ENCODE measurements at regions not wholly inside any gene's neighbourhood (a gene's known extent, or its start where the extent isn't known, plus 50 kb on each side); places are given as distances from the start of the nearest gene placed in this dataset.

GRCh38 chr5:176727983-176728675 is 80.8 kb downstream of the TSPAN17 start:
- 58 to 61% methylated on average over 15 of the region's 15 CpGs for WGBS, 2 experiments (ENCODE audit: low coverage in 1 of 2, low lambda C conversion rate in 2 of 2, missing lambda C conversion rate in 2 of 2)
- peaks cover 49% of the 10 kb centered on the region for H3K27me3 ChIP-seq (replicated peaks; ENCODE audit: insufficient read depth)
- H4K20me1 ChIP-seq (ENCODE audit: insufficient read depth): no peaks in the 10 kb centered on the region
- H2AFZ ChIP-seq: no peak overlapping the region
- H3K27ac ChIP-seq: no peak overlapping the region
- no peaks in the 10 kb centered on the region for H3K4me1 ChIP-seq (ENCODE audit: insufficient read depth)
- H3K4me3 ChIP-seq: no peak overlapping the region
- in situ Hi-C loops (cut with MboI): no loop called here
- no peaks in the 10 kb centered on the region for H3K9me3 ChIP-seq (ENCODE audit: low read depth)
- no peak overlapping the region for H3K9ac ChIP-seq
- TF ChIP-seq EZH2phosphoT487 (IDR thresholded peaks at IDR 0.05; ENCODE audit: insufficient read depth, low read depth) (no peak), EZH2 (IDR thresholded peaks at IDR 0.05; ENCODE audit: insufficient read depth, poor library complexity, severe bottlenecking) (no peak)
- DNase-seq: no peak
- no peak overlapping the region for H3K4me2 ChIP-seq (ENCODE audit: unreplicated experiment)
- H3K36me3 ChIP-seq (ENCODE audit: low read depth): no peaks in the 10 kb centered on the region
- H3F3A ChIP-seq (ENCODE audit: insufficient read depth): no peaks in the 10 kb centered on the region
- H3K9me2 ChIP-seq (ENCODE audit: insufficient read depth): no peaks in the 10 kb centered on the region
- no peaks in the 10 kb centered on the region for H3K79me2 ChIP-seq (ENCODE audit: insufficient read depth)

DNA sequence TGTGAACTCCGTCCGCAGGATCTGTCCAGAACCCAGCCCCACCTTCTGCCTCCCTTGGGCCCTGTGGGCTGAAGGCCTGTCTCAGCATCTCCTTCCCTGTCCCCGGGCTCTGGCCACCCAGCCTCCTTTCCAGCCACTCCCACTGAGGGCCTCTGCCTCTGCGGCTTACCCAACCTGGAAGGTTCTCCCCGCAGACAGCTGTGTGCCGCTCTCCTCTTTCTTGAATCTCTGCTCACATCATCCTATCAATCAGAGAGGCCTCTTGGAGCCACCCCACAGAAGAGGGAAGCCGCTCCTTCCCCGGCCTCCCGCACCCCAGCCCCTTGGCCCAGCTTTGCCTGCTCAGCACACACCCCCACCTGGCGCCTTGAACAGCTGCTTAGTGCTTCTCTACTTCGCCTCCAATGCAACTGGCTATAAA is 81.5 kb upstream of the UNC5A start:
- H3K36me3 ChIP-seq (ENCODE audit: low read depth): no peaks in the 10 kb centered on the region
- no peaks in the 10 kb centered on the region for H3K9me3 ChIP-seq (ENCODE audit: low read depth)
- in situ Hi-C loops (cut with MboI): no loop called here
- no peak for TF ChIP-seq EZH2 (IDR thresholded peaks at IDR 0.05; ENCODE audit: insufficient read depth, poor library complexity, severe bottlenecking)
- TF ChIP-seq EZH2phosphoT487 (IDR thresholded peaks at IDR 0.05; ENCODE audit: insufficient read depth, low read depth): no peak
- H2AFZ ChIP-seq: no peak overlapping the region
- H3K9ac ChIP-seq: no peak overlapping the region
- H3F3A ChIP-seq (ENCODE audit: insufficient read depth): no peaks in the 10 kb centered on the region
- H4K20me1 ChIP-seq (ENCODE audit: insufficient read depth): no peaks in the 10 kb centered on the region
- no peaks in the 10 kb centered on the region for H3K9me2 ChIP-seq (ENCODE audit: insufficient read depth)
- no peaks in the 10 kb centered on the region for H3K4me1 ChIP-seq (ENCODE audit: insufficient read depth)
- no peak overlapping the region for H3K4me2 ChIP-seq (ENCODE audit: unreplicated experiment)
- no peak overlapping the region for H3K27ac ChIP-seq
- no peak overlapping the region for H3K4me3 ChIP-seq
- H3K79me2 ChIP-seq (ENCODE audit: insufficient read depth): no peaks in the 10 kb centered on the region
- H3K27me3 ChIP-seq (replicated peaks; ENCODE audit: insufficient read depth): peaks cover 56% of the 10 kb centered on the region
- WGBS, 2 experiments (ENCODE audit: low coverage in 1 of 2, low lambda C conversion rate in 2 of 2, missing lambda C conversion rate in 2 of 2): 55 to 61% methylated on average over 8 to 11 of the region's 11 CpGs
- DNase-seq: no peak

DNA sequence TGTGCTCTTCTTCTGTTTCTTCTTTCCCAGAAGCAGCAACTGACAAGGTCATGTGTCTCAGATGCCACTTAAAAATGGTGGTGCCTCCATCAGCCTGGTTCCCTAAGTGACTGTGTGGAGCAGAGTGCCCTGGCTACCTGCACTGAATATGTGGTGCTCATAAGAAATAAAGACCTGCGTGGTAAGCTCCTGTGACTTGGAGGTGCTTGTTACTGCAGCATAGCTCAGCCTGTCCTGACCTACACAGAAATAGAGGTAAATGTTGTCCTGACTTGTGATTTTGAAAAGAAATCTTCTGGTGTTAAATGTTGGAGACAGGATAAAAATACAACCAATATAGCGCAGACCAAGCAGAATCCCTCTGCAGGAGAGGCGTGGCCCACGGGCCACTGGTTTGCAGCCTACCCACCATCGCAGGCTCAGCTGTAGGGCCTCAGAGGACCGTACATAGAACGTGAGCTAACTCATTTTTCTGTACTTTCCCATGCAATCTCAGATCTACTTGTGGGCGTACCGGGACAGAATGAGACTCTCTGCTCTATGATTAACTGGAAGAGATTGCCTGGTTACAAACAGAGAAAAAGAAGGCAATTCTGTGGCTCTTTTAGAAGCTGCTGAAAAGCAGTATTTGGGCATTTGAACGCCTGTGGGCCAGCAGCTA is 79.4 kb upstream of the UNC5A start:
- in situ Hi-C loops (cut with MboI): no loop called here
- Histone ChIP-seq H3F3A (ENCODE audit: insufficient read depth) (no peaks in the 10 kb centered on the region), H2AFZ (no peak overlapping the region), H3K27me3 (replicated peaks; ENCODE audit: insufficient read depth) (peaks cover 62% of the 10 kb centered on the region), H3K9me2 (ENCODE audit: insufficient read depth) (no peaks in the 10 kb centered on the region), H3K4me2 (ENCODE audit: unreplicated experiment) (no peak overlapping the region), H4K20me1 (ENCODE audit: insufficient read depth) (no peaks in the 10 kb centered on the region), H3K9me3 (ENCODE audit: low read depth) (no peaks in the 10 kb centered on the region), H3K27ac (no peak overlapping the region), H3K9ac (no peak overlapping the region), H3K4me3 (no peak overlapping the region), H3K36me3 (ENCODE audit: low read depth) (no peaks in the 10 kb centered on the region), H3K4me1 (ENCODE audit: insufficient read depth) (no peaks in the 10 kb centered on the region), H3K79me2 (ENCODE audit: insufficient read depth) (no peaks in the 10 kb centered on the region)
- 68 to 69% methylated on average over 10 of the region's 10 CpGs for WGBS, 2 experiments (ENCODE audit: low coverage in 1 of 2, low lambda C conversion rate in 2 of 2, missing lambda C conversion rate in 2 of 2)
- TF ChIP-seq EZH2phosphoT487 (IDR thresholded peaks at IDR 0.05; ENCODE audit: insufficient read depth, low read depth) (no peak), EZH2 (IDR thresholded peaks at IDR 0.05; ENCODE audit: insufficient read depth, poor library complexity, severe bottlenecking) (no peak)
- DNase-seq: no peak

DNA sequence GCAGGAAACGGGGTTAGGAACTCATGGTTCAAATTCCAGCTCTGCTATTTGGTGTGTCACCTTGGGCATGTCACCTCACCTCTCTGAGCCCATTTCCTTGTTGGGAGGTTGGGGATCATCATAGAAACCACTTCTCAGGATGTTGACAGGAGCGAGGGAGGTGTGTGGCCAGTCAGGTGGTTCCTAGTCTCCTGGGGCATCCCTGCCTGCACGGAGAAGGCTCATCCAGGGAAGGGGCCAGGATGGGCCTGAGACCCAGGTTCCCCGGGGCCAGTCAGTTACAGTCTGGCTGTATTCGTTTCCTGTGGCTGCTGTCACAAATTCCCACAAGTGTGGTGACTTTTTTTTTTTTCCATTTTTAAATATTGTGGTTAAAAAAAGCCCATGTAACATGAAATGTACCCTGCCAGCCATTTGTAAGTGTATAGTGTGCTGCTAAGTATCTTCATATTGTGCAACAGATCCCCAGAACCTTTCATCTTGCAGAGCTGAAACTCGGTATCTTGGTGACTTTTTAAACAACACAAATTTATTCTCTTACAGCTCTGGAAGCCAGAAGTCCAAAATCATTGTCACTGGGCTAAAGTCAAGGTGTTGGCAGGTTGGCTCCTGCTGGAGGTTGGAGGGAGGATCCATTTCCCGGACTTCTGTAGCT is 78.7 kb upstream of the UNC5A start:
- Histone ChIP-seq H3K79me2 (ENCODE audit: insufficient read depth) (no peaks in the 10 kb centered on the region), H3F3A (ENCODE audit: insufficient read depth) (no peaks in the 10 kb centered on the region), H3K4me2 (ENCODE audit: unreplicated experiment) (no peak overlapping the region), H3K9ac (no peak overlapping the region), H3K36me3 (ENCODE audit: low read depth) (no peaks in the 10 kb centered on the region), H3K4me1 (ENCODE audit: insufficient read depth) (no peaks in the 10 kb centered on the region), H3K27me3 (replicated peaks; ENCODE audit: insufficient read depth) (peaks cover 55% of the 10 kb centered on the region), H3K27ac (no peak overlapping the region), H3K4me3 (no peak overlapping the region), H2AFZ (no peak overlapping the region), H3K9me3 (ENCODE audit: low read depth) (no peaks in the 10 kb centered on the region), H4K20me1 (ENCODE audit: insufficient read depth) (no peaks in the 10 kb centered on the region), H3K9me2 (ENCODE audit: insufficient read depth) (no peaks in the 10 kb centered on the region)
- in situ Hi-C loops (cut with MboI): no loop called here
- 58 to 64% methylated on average over 7 of the region's 7 CpGs for WGBS, 2 experiments (ENCODE audit: low coverage in 1 of 2, low lambda C conversion rate in 2 of 2, missing lambda C conversion rate in 2 of 2)
- no peak for TF ChIP-seq EZH2 (IDR thresholded peaks at IDR 0.05; ENCODE audit: insufficient read depth, poor library complexity, severe bottlenecking)
- TF ChIP-seq EZH2phosphoT487 (IDR thresholded peaks at IDR 0.05; ENCODE audit: insufficient read depth, low read depth): no peak
- DNase-seq: no peak
